PFSK-1 (cell line): ENCODE measurements at regions not wholly inside any gene's neighbourhood (a gene's known extent, or its start where the extent isn't known, plus 50 kb on each side); places are given as distances from the start of the nearest gene placed in this dataset.

Experiments used
- FOXP2 ChIP-seq: optimal IDR thresholded peaks from 2 replicates; pipeline ENCODE3; 2011; ENCODE audit warnings: borderline replicate concordance, control low read depth, inconsistent platforms; ENCODE audit not compliant: insufficient read depth; ENCODE audit errors: extremely low read length, extremely low read depth
- POLR2AphosphoS5 ChIP-seq: IDR thresholded peaks from 2 replicates; pipeline ENCODE4 v1.6.1; 2012; ENCODE audit warnings: low read depth, mild to moderate bottlenecking, control low read depth, low read length, moderate library complexity
- REST ChIP-seq, 2 experiments: IDR thresholded peaks; 2 replicates each; pipeline versions ENCODE4 v1.6.1 to v1.8.0; 2011 to 2012; ENCODE audit warnings: low read depth in 2 of 2, low read length in 2 of 2, control low read depth in 1 of 2, inconsistent platforms in 1 of 2, mild to moderate bottlenecking in 1 of 2, moderate library complexity in 1 of 2; ENCODE audit not compliant: insufficient read depth in 1 of 2
- SIN3A ChIP-seq: IDR thresholded peaks from 2 replicates; pipeline ENCODE4 v1.6.1; 2012; ENCODE audit warnings: mild to moderate bottlenecking, low read length, moderate library complexity, borderline replicate concordance; ENCODE audit not compliant: insufficient read depth
- TAF1 ChIP-seq: IDR thresholded peaks from 2 replicates; pipeline ENCODE4 v1.6.1; 2012; ENCODE audit warnings: low read length, control low read depth, borderline replicate concordance; ENCODE audit not compliant: insufficient read depth

GRCh38 chr4:33400504-33400903, 2680.3 kb downstream of the PCDH7 start:
- TF ChIP-seq SIN3A (no peak), FOXP2 (no peak), TAF1 (no peak), POLR2AphosphoS5 (no peak), REST (IDR thresholded peaks at IDR 0.05; ENCODE audit: insufficient read depth in 1 of 2, low read depth in 2 of 2, low read length in 2 of 2) (no peak)

- no peak for TF ChIP-seq TAF1
- no peak for TF ChIP-seq SIN3A
- no peak for TF ChIP-seq REST (IDR thresholded peaks at IDR 0.05; ENCODE audit: insufficient read depth in 1 of 2, low read depth in 2 of 2, low read length in 2 of 2)
- TF ChIP-seq FOXP2, result no peak
- no peak for TF ChIP-seq POLR2AphosphoS5
These were observed 2687.3 kb downstream of the PCDH7 start for GRCh38 chr4:33407496-33407895.

GRCh38 chr4:33411182-33411581, 2691.0 kb downstream of the PCDH7 start:
- TF ChIP-seq TAF1, result no peak
- no peak for TF ChIP-seq SIN3A
- no peak for TF ChIP-seq FOXP2
- no peak for TF ChIP-seq POLR2AphosphoS5

- TF ChIP-seq TAF1, result no peak
- no peak for TF ChIP-seq POLR2AphosphoS5
- TF ChIP-seq REST (IDR thresholded peaks at IDR 0.05; ENCODE audit: insufficient read depth in 1 of 2, low read depth in 2 of 2, low read length in 2 of 2), result no peak
- no peak for TF ChIP-seq FOXP2
- TF ChIP-seq SIN3A, result no peak
These were observed 2701.7 kb downstream of the PCDH7 start for GRCh38 chr4:33421887-33422286.

GRCh38 chr4:33422656-33423055, 2702.5 kb downstream of the PCDH7 start:
- TF ChIP-seq REST (IDR thresholded peaks at IDR 0.05; ENCODE audit: insufficient read depth in 1 of 2, low read depth in 2 of 2, low read length in 2 of 2) (no peak), POLR2AphosphoS5 (no peak), FOXP2 (no peak), SIN3A (no peak), TAF1 (no peak)
